HG03135 (cell line): ENCODE measurements at regions not wholly inside any gene's neighbourhood (a gene's known extent, or its start where the extent isn't known, plus 50 kb on each side); places are given as distances from the start of the nearest gene placed in this dataset.

Experiments
- ATAC-seq: cut with Tn5 transposase; IDR thresholded peaks from one replicate; pipeline ENCODE4 v1.9.1; 2021; ENCODE audit warnings: mild to moderate bottlenecking, moderate library complexity; ENCODE audit not compliant: unreplicated experiment

DNA sequence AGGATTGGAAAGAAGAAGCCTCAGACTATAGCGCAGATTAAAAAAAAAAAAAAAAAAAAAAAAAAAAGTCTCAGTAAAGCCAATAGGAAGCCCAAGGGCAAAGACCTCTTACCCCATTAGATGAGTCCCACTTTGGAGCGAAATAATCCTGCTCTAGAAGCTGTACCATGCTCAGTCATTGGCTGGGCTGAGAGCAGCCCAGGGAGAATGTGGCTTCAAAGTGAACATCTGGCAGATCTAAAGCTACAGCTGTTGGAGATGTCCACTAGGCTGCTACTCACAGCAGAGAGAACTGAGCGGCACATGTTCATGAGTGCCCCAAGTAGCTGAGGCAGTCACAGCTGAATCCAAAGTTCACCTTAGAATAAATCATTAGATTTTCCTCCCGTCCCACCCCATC, 560.9 kb downstream of the MED13L start:
- ATAC-seq, result no peak

GRCh38 chr12:115712676-115713075, 564.8 kb downstream of the MED13L start:
- ATAC-seq, result no peak

- no peak for ATAC-seq
These were observed 567.4 kb downstream of the MED13L start for GRCh38 chr12:115710104-115710564.

DNA sequence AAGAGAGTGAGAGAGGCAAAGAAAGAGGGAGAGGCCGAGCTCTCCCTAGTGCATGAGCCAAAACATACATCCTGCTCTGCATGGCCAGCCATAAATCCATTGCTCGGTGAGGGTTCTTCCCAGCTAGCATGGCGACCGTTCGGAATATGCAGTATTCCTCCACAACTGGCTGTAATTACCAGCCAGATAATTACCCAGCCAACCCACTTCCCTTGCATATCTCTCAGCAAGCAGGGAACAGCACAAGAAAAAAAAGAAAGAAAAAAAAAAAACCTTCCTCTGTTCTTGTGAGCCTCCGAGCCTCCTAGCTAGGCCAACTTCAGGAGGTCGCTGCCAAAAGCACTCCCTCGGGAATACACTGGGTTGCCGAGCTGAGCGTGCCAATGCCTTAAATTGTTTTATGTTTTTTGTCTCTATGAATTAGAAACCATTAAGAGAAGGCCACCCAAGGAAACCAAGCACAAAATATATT, 567.9 kb downstream of the MED13L start:
- no peak for ATAC-seq

GRCh38 chr12:115708801-115709200, 568.7 kb downstream of the MED13L start:
- no peak for ATAC-seq

- no peak for ATAC-seq
These were observed 576.5 kb downstream of the MED13L start for GRCh38 chr12:115700896-115701465.

GRCh38 chr12:115700081-115700480, 577.4 kb downstream of the MED13L start:
- ATAC-seq, result no peak

- no peak for ATAC-seq
These were observed 579.2 kb downstream of the MED13L start for GRCh38 chr12:115698257-115698656.

GRCh38 chr12:115697340-115697739, 580.2 kb downstream of the MED13L start:
- ATAC-seq, result no peak

DNA sequence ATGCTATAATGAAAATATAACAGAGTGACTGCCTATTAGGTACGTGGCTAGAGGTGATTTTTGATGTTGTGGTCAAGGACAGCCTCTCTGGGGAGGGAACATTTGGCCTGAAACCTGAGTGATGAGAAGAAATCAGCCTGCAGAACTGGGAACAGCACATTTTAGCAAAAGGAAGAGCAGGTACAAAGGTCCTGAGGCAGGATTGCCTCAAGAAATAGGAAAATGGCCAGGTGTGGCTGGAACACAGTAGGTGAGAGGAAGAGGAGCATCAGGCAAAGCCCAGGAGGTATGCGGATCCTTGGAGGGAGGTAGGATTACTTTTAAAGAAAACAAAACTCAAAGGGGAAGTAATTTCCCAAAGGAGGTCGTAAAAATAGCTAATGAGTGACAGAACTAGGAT, 582.9 kb downstream of the MED13L start:
- ATAC-seq, result no peak

DNA sequence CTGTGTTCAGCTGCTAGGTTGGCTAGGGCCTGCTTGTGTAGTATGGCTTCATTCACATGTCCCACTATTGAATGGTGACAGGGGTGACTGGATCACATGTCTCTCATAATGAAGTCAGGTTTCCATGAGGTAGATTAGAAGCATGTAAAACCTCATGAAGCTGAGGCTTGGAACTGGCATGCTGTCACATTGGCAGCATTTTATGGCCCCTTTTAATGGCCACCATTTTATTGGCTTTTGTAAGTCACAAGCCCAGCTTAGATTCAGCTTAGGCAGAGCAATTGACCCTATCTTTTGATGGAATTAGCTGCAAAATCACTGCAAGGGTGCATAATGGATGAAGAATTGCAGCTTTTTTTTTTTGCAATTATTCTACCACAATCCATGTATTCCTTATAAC, 583.5 kb downstream of the MED13L start:
- ATAC-seq, result no peak

- ATAC-seq, result no peak
These were observed 586.4 kb downstream of the MED13L start for GRCh38 chr12:115691123-115691522.

DNA sequence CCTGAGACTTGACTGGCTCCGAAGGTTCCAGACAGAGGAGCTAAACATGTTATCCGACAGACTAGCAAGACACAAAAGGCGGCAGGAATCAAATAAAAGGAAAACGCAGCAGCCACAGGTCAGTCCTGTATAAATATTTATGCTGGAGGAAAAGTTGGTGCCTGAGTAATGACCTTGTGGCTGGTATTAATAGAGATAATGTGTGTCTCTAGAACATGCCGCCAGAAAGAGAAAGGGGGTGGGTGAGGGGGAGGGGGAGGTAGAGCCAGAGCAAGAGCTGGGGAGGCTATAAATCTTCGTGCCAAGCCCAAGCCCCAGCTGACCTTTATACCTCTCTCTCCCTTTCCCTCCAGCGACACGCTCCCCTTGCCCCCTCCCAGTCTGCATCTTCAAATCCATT, 590.4 kb downstream of the MED13L start:
- ATAC-seq, result no peak

DNA sequence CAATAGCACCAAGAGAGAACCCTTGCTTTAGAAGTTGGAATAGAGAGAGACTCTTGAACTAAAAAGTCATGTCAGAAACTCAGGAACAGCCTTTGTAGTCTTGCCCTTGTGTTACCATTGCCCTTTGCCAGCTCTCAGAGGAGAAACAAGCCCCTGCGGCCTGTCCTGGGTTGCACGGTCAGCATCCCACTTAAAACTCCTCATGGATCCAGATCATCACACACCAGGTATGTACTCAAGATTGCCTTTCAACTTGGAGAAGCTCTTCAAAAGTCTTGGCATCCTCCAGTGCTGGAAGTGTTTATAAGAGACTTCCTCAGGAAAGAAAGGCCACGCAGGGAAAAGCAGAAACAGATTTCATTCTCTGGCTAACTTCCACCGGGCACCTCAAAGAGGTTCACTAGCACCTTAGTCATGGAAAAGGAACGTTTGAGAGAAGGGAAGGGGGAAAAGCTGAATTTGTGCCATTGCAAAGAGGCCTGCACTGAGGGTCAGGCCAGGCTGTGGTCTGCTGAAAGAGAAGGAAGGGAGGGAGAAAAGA, 594.2 kb downstream of the MED13L start:
- ATAC-seq, result no peak

DNA sequence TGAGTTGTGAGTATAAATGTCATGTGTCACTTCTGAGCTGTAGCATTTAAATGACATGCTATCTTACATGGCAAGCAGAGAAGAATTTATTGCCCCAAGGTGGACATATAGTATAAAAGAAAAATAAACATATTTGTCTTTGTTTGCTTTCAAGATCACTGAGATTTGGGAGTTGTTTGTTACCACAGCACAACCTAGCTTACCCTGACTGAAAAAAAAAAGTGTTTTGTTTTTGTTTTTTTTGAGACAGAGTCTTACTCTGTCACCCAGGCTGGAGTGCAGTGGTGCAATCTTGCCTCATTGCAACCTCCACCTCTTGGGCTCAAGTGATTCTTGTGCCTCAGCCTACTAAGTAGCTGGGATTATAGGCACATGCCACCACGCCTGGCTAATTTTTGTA, 596.5 kb downstream of the MED13L start:
- no peak for ATAC-seq

DNA sequence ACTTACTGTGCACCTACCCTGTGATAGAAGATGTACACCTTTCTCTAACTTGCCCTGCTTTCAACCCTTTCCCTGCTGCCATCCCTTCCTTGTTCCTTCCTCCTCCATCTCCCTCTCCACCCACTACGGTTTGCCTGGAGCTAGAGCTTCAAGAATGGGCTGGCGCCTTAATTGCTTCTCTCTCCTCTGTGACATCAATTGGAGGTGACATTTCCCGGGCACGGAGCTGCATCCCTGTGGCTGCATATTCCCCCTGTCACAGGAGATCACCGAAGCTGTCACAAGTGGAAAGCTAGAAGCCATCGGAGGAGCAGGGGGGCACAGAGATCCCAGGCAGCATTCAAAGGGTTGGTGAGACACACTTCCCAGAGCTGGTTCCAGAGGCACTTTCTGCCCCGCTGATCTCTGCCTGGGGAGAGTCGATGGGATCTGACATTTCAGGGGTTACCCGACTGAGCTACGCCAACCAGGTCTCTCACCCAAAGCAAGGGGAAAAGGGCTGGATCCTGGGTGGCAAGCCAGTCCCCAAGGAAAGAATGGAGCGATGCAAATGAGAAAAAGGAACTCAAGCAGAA, 604.9 kb downstream of the MED13L start:
- ATAC-seq, result no peak

- ATAC-seq, result no peak
These were observed 605.4 kb downstream of the MED13L start for GRCh38 chr12:115672086-115672485.

- ATAC-seq, result no peak
These were observed 606.6 kb downstream of the MED13L start for GRCh38 chr12:115670869-115671268.

DNA sequence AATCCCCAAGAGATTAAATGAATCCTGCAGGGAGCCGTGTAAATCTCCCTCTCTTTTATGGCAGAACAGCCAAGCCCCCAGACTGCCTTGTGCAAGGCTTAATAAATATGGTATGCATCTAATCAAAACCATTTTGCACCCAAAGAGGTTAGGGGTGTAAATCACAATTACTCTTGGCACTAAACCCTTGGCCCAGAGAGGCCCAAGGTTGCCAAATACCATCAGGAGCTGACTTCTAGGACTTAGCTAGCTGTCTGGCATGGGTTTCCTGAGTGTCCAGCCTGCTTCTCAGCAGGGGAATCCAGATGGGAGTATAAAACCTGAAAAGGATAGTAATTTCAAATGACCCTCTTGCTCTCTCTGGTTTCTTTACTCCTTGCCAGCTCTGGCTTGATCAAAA, 610.4 kb downstream of the MED13L start:
- ATAC-seq, result no peak

DNA sequence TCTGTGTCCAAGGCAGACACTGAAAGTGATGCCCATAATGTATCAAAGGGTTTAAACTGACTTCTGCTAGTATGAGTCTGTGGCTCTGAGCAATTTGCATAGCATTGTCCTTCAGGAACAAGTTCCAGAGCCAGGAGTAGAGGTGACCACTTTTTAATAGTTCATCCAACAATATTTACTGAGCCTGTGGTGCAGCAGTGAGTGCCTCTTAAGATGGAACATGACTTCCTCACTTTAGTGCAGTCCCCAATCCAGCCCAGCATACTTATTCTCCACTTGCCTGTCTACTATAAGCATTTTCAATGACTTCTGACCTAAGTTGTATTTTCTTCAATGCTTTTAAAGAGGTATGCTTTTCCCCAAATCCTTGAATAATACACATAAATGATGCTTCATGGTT, 611.3 kb downstream of the MED13L start:
- no peak for ATAC-seq

DNA sequence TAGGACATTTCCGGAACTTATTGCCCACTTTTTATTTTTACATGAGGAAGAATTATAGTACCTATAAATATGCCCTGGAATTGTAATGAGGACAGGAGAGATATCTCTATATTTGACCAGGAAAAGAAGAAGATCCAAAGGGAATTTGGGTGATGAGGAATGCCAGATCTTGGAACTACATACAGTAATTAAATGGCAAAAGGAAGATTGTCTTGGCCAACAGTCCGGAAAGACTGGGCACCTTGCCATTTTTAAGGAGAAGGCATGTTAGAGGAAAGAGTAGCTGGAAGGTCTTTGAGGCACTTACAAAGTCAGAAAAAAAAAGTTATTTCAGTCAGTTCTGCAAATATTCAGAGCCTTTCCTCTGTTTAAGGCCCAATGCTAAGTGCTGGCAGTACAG, 616.4 kb downstream of the MED13L start:
- no peak for ATAC-seq

DNA sequence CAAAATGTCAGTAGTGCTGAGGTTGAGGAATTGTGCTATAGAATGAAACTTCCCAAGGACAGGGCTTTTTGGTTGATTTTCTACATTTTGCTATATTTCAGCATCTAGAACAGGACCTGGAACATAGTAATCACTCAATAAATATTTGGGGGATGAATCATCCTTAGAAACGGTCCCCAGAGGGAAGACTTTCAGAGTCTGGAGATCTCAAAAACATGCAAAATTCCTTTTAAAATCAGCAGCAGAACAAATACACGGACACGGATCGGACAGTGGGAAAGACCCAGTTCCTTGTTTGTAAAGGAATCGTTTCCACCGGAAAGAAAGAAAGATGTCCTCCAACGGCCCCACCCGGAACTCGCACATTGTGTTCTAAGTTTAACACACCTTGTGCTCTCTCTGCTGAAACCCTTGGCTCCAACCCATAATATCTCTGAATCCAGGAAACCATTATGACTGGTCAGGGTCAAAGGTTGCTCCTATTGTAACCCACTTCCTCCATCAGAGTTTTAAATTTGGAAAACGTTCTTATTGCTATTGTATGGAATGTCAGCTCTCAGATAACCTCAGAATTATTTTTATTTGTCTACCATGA, 617.2 kb downstream of the MED13L start:
- no peak for ATAC-seq
